ENCODE measurements at regions not wholly inside any gene's neighbourhood (a gene's known extent, or its start where the extent isn't known, plus 50 kb on each side); places are given as distances from the start of the nearest gene placed in this dataset.

GRCh38 chr3:88725440-88726165, 381.8 kb upstream of the EPHA3 start:
- no peak for TF ChIP-seq CTCF (conservative IDR thresholded peaks at IDR 0.05)
- no peak for TF ChIP-seq ZFX (IDR thresholded peaks at IDR 0.05)

Data from C4-2B (cell line).